ENCODE measurements at regions not wholly inside any gene's neighbourhood (a gene's known extent, or its start where the extent isn't known, plus 50 kb on each side); places are given as distances from the start of the nearest gene placed in this dataset.

- no peak for DNase-seq (ENCODE audit: low read depth)
- TF ChIP-seq CTCF (conservative IDR thresholded peaks at IDR 0.05; ENCODE audit: low read depth, low read length): no peak
- H3K4me3 ChIP-seq (ENCODE audit: low read depth, low read length): no peak overlapping the region
Measured at GRCh38 chr1:101081496-101082488, 56.2 kb upstream of the DPH5 start.

- H3K4me3 ChIP-seq (ENCODE audit: low read depth, low read length): no peak overlapping the region
- no peak for TF ChIP-seq CTCF (conservative IDR thresholded peaks at IDR 0.05; ENCODE audit: low read depth, low read length)
- no peak for DNase-seq (ENCODE audit: low read depth)
Measured at GRCh38 chr1:101080859-101081258, 55.3 kb upstream of the DPH5 start.

GRCh38 chr1:101079341-101079740, 53.8 kb upstream of the DPH5 start:
- H3K4me3 ChIP-seq (ENCODE audit: low read depth, low read length): no peak overlapping the region
- no peak for DNase-seq (ENCODE audit: low read depth)
- TF ChIP-seq CTCF (conservative IDR thresholded peaks at IDR 0.05; ENCODE audit: low read depth, low read length): no peak

- TF ChIP-seq CTCF (conservative IDR thresholded peaks at IDR 0.05; ENCODE audit: low read depth, low read length): no peak
- DNase-seq (ENCODE audit: low read depth): no peak
- no peak overlapping the region for H3K4me3 ChIP-seq (ENCODE audit: low read depth, low read length)
Measured at GRCh38 chr1:101077849-101078248, 52.3 kb upstream of the DPH5 start.

GRCh38 chr1:101075926-101076325, 50.3 kb upstream of the DPH5 start:
- no peak for TF ChIP-seq CTCF (conservative IDR thresholded peaks at IDR 0.05; ENCODE audit: low read depth, low read length)
- no peak for DNase-seq (ENCODE audit: low read depth)

More at GRCh38 chr1:101075926-101076325, 50.3 kb upstream of the DPH5 start:
- no peak overlapping the region for H3K4me3 ChIP-seq (ENCODE audit: low read depth, low read length)
